DMS53 (cell line): ENCODE measurements at regions not wholly inside any gene's neighbourhood (a gene's known extent, or its start where the extent isn't known, plus 50 kb on each side); places are given as distances from the start of the nearest gene placed in this dataset.
"Not testable (repeated sequence)": the region's sequence is repeated elsewhere in the genome, so short reads cannot be mapped to it uniquely, and the experiment has no call there.

Source experiments
- DNase-seq: peaks from one replicate; lab custom pipeline; 2025; lab: John Stamatoyannopoulos, UW

DNA sequence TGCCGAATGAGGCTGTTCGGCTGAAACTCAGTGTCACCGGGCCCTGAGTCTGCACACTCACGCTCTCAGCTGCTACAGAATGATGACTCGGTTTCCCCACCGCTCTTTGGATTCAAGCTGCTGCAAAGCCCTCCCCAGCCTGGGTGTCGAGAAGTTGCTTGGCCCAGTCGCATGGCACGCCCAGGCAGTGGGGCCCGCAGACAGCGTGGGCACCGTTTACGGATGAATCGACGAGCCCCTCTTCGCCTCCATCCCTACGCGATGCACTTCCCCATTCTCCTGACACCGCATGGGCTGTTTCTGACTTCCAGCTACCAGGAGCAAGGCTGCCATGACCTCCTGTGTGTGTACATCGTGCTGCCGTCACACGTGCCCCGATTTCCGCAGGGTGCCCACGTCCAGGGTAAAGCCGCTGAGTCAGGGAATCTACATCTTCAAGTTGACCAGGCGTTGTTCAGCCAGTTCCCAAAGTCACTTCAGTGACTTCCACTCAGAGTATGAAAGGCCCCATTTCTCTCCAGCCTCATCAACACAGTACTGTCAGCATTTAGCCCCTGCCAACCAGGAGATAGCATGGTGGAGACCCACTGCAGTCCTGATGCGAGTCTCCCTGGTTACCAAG, 60.3 kb upstream of the GPC1 start:
- DNase-seq, result no peak

DNA sequence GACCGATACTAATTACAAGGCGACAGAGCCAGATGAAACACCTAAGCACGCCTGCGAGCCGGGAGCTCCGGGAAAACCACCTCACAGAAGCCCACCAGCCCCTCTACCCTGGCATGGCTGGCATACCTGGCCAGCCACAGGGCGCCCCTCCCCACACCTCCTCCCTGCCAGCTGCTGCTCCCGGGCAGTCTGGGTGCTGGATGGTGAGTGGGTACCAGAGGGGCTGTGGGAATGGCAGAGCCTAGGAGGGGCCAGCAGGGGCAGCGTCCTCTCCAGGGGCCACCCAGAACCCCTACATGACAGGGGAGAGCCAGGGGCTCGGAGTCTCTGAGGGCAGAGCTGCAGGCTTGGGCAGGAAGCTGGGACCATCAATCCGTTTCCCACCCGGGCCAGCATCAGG, 58.7 kb upstream of the GPC1 start:
- no peak for DNase-seq

GRCh38 chr2:240377366-240377765, 58.1 kb upstream of the GPC1 start:
- no peak for DNase-seq

DNA sequence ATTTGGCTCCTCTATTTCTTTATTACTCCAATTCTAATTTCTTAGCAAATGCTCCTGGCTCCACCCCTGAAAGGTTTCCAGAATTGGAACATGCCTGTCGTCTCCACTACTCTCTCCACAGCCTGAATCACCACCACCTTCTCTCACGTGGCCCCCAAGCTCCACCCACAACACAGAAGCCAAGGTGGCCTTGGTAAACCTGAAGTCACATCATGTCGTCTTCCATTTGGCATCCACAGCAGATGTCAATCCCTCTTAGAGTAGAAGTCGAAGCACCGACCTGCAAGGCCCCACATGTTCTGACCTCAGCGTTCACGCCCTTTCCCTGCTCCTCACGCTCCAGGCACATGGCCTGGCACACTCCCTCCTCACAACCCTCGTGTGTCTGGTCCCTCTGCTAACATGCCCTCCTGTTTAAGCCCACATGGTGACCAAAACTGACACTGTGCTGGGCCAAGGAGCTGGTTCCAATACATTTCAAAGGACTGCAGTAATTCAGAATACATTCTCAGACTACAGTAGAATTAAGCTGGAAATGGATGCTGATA, 56.3 kb upstream of the GPC1 start:
- DNase-seq, result no peak

DNA sequence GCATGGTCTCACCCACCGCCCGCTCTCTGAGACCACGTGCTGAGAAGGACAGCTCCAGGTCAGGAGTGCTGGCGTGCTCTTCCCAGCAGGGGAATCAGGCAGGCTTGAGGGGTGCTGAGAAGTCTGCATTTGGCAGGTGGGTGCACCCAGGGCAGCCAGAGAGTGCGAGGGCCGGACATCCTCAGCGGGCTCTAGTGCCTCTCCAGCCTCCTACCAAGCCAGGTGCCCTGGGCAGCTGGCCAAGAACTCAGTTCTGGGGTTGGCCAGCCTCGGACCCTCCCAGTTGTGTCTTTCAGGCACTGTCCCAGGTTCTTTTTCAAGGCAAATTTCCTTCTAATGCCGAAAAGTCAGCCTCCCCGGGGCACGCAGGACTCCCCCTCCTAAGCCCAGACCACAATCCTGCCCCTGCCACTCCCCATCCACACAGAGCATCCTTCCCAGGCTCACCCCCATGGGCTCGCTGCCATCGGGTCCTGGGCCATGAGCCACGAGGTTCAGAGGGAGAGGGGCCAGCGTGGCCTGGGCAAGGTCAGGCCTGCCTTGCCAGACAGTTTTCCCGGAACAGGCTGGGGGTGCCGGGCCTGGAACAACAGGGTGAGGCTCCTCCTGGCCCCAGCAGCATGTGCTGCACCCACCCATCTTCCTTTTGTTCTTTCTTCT, 52.2 kb upstream of the GPC1 start:
- DNase-seq, result no peak

GRCh38 chr2:240383871-240384700, 51.4 kb upstream of the GPC1 start:
- no peak for DNase-seq

DNA sequence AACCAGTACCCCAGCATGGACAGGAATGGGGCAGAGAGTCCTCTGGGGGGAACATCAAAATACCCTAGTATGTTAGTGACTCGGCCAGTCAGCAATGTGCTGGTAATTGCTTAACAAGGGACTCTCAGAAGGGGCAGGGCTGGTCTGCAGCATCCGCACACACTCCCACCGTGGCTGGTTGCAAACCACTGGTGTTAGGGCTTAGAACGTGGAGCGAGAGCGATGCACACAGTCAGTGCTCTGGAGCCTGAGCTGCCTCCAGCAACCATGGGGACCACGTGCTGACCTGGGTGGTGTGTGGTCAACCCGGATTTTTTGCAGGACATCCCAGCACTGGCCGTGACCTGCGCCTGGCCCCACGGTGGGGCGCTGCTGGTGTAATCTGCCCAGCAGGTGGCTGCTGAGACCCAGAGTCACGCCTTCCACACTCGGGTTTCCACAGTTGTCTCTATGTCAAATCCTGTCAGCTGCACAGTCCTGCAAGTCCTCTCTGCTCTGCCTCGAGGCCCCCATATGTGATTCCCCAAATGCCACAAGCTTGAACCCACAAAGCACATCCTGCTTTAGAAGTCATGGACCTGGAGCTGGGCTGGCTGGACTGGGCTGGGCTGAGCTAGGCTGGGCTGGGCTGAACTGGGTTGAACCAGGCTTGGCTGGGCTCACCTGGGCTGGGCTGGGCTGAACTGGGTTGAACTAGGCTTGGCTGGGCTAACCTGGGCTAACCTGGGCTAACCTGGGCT, 50.6 kb upstream of the GPC1 start:
- no peak for DNase-seq

DNA sequence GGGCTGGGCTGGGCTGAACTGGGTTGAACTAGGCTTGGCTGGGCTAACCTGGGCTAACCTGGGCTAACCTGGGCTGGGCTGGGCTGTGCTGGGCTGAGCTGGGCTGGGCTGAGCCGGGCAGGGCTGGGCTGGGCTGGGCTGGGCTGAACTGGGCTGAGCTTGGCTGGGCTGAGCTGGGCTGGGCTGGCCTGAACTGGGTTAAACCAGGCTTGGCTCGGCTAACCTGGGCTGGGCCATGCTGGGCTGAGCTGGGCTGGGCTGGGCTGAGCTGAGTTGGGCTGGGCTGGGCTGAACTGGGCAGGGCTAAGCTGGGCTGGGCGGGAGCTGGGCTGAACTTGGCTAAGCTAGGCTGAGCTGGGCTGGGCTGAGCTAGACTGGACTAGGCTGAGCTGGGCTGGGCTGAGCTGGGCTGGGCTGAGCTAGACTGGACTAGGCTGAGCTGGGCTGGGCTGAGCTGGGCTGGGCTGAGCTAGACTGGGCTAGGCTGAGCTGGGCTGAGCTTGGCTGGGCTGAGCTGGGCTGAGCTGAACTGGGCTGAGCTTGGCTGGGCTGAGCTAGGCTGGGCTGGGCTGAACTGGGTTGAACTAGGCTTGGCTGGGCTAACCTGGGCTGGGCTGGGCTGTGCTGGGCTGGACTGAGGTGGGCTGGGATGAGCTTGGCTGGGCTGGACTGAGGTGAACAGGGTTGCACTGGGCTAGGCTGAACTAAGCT, 49.9 kb upstream of the GPC1 start:
- DNase-seq, result not testable (repeated sequence)
